ENCODE measurements at regions not wholly inside any gene's neighbourhood (a gene's known extent, or its start where the extent isn't known, plus 50 kb on each side); places are given as distances from the start of the nearest gene placed in this dataset.
"Not testable (repeated sequence)": the region's sequence is repeated elsewhere in the genome, so short reads cannot be mapped to it uniquely, and the experiment has no call there.

- no peak for DNase-seq
Measured at GRCh38 chr5:168086746-168087145, 204.7 kb upstream of the WWC1 start.

GRCh38 chr5:168088410-168089173 is 202.9 kb upstream of the WWC1 start:
- DNase-seq: no peak

- DNase-seq: no peak
Measured at GRCh38 chr5:168089201-168089887, 202.1 kb upstream of the WWC1 start.

GRCh38 chr5:168092209-168093185 is 198.9 kb upstream of the WWC1 start:
- DNase-seq: no peak

GRCh38 chr5:168093200-168093910 is 198.1 kb upstream of the WWC1 start:
- DNase-seq: no peak

- no peak for DNase-seq
Measured at GRCh38 chr5:168096525-168096924, 194.9 kb upstream of the WWC1 start.

GRCh38 chr5:168097876-168098653 is 193.4 kb upstream of the WWC1 start:
- no peak for DNase-seq

- no peak for DNase-seq
Measured at GRCh38 chr5:168101352-168101751, 190.1 kb upstream of the WWC1 start.

GRCh38 chr5:168103018-168103417 is 188.4 kb upstream of the WWC1 start:
- DNase-seq: not testable (repeated sequence)

GRCh38 chr5:168104350-168104749 is 187.1 kb upstream of the WWC1 start:
- DNase-seq: no peak

GRCh38 chr5:168104811-168105481 is 186.5 kb upstream of the WWC1 start:
- no peak for DNase-seq

- no peak for DNase-seq
Measured at GRCh38 chr5:168106008-168106761, 185.3 kb upstream of the WWC1 start.

- DNase-seq: no peak
Measured at GRCh38 chr5:168109441-168109840, 182.0 kb upstream of the WWC1 start.

GRCh38 chr5:168110384-168110783 is 181.1 kb upstream of the WWC1 start:
- DNase-seq: no peak

- DNase-seq: no peak
Measured at GRCh38 chr5:168110870-168111832, 180.3 kb upstream of the WWC1 start.

- DNase-seq: no peak
Measured at GRCh38 chr5:168114444-168115017, 176.9 kb upstream of the WWC1 start.

GRCh38 chr5:168117469-168117868 is 174.0 kb upstream of the WWC1 start:
- DNase-seq: no peak

GRCh38 chr5:168118042-168118668 is 173.3 kb upstream of the WWC1 start:
- no peak for DNase-seq
